Limb (tissue), 2 donors: ENCODE measurements at regions not wholly inside any gene's neighbourhood (a gene's known extent, or its start where the extent isn't known, plus 50 kb on each side); places are given as distances from the start of the nearest gene placed in this dataset.
A peak's percentile ranks its signal among the peaks of the same experiment; 100 is the strongest.
"Not testable (repeated sequence)": the region's sequence is repeated elsewhere in the genome, so short reads cannot be mapped to it uniquely, and the experiment has no call there.

Experiments used
- DNase-seq, 2 donors: peaks; one replicate each; pipeline ENCODE4 v3.0.0-alpha.2; 2016; ENCODE audit errors: extremely low spot score in 2 of 2

- DNase-seq: peak in 1 of 2 donors; percentile 46
These were observed 62.9 kb downstream of the GLRX5 start for GRCh38 chr14:95597784-95598211.

- no peak for DNase-seq
These were observed 66.8 kb downstream of the GLRX5 start for GRCh38 chr14:95601650-95602049.

- no peak for DNase-seq
These were observed 68.6 kb downstream of the GLRX5 start for GRCh38 chr14:95603415-95603814.

- DNase-seq: no peak
These were observed 71.4 kb downstream of the GLRX5 start for GRCh38 chr14:95606266-95606665.

- DNase-seq: no peak
These were observed 73.9 kb downstream of the GLRX5 start for GRCh38 chr14:95608637-95609235.

- peak; percentile 6 to 64 for DNase-seq
These were observed 74.6 kb downstream of the GLRX5 start for GRCh38 chr14:95609398-95609990.

GRCh38 chr14:95611293-95611880 is 74.8 kb upstream of the TCL1B start:
- no peak for DNase-seq

GRCh38 chr14:95614349-95614748 is 71.9 kb upstream of the TCL1B start:
- DNase-seq: no peak

GRCh38 chr14:95616745-95617144 is 69.5 kb upstream of the TCL1B start:
- no peak for DNase-seq

- DNase-seq: no peak
These were observed 66.3 kb upstream of the TCL1B start for GRCh38 chr14:95619785-95620417.

- no peak for DNase-seq
These were observed 65.6 kb upstream of the TCL1B start for GRCh38 chr14:95620659-95621059.

GRCh38 chr14:95623195-95623594 is 63.0 kb upstream of the TCL1B start:
- no peak for DNase-seq

GRCh38 chr14:95625710-95626109 is 60.5 kb upstream of the TCL1B start:
- not testable (repeated sequence) for DNase-seq

- DNase-seq: no peak
These were observed 51.2 kb upstream of the TCL1B start for GRCh38 chr14:95635051-95635450.
